ENCODE measurements at regions not wholly inside any gene's neighbourhood (a gene's known extent, or its start where the extent isn't known, plus 50 kb on each side); places are given as distances from the start of the nearest gene placed in this dataset.

DNA sequence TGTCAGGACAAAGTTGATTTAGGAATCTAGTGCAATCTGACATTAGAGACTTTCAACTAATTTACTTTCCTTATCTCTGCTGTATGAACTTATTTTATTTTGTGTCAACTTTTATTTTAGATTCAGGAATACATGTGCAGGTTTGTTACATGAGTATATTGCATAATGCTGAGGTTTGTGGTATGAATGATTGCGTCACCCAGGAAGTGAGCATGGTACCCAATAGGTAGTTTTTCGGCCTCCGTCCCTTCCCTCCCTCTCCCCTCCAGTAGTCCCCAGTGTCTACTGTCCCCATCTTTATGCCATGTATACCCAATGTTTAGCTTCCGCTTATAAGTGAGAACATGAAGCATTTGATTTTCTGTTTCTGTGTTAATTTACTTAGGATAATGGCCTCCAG is 68.7 kb upstream of the TEX13D start:
- no peak for TF ChIP-seq TCF7L2 (IDR thresholded peaks at IDR 0.05; ENCODE audit: low read depth, low read length)
- TF ChIP-seq, protein P1, sequence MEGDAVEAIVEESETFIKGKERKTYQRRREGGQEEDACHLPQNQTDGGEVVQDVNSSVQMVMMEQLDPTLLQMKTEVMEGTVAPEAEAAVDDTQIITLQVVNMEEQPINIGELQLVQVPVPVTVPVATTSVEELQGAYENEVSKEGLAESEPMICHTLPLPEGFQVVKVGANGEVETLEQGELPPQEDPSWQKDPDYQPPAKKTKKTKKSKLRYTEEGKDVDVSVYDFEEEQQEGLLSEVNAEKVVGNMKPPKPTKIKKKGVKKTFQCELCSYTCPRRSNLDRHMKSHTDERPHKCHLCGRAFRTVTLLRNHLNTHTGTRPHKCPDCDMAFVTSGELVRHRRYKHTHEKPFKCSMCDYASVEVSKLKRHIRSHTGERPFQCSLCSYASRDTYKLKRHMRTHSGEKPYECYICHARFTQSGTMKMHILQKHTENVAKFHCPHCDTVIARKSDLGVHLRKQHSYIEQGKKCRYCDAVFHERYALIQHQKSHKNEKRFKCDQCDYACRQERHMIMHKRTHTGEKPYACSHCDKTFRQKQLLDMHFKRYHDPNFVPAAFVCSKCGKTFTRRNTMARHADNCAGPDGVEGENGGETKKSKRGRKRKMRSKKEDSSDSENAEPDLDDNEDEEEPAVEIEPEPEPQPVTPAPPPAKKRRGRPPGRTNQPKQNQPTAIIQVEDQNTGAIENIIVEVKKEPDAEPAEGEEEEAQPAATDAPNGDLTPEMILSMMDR (IDR thresholded peaks at IDR 0.05), result no peak
- no peak for TF ChIP-seq SIN3A (IDR thresholded peaks at IDR 0.05; ENCODE audit: borderline replicate concordance, insufficient read depth, low read depth, low read length)
